ENCODE measurements at regions not wholly inside any gene's neighbourhood (a gene's known extent, or its start where the extent isn't known, plus 50 kb on each side); places are given as distances from the start of the nearest gene placed in this dataset.

GRCh38 chr15:31151301-31152233 lies 50.0 kb upstream of the TRPM1 start:
- no peak for DNase-seq

DNA sequence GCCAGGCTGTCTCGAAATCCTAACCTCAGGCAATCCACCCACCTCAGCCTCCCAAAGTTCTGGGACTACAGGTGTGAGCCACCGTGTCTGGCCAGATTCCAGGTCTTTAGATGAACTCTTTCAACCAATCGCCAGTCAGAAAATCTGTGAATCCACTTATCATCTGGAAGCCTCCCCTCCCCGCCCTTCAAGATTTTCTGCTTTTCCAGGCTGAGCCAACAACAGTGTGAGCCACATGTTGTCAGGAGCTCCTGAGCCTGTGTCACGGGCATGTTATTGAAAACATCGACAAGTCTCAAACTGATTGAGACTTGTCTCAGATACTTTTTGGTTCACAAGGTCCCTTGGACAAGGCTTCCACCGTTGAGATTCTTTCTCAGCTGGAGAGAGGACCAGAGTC lies 52.0 kb upstream of the TRPM1 start:
- no peak for DNase-seq

- DNase-seq: no peak
Observed at GRCh38 chr15:31155151-31155550, 53.6 kb upstream of the TRPM1 start.

DNA sequence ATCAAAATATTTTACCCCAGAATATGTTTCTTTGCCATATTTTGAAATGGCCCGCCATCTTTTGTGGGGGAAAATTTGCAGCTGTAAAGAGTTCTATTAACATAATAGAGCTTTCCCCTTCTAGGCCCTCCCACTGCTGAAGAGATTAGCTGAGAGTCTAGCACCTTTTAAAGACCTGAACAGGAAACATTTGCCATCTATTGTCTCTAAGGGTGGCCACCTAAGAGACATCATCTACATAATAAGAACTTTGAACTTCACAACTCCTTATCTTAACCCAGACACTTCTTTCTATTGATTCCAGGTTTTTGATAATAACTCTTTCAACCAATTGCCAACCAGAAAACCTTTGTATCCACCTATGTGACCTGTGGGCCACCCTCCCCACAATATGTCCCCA lies 54.7 kb upstream of the TRPM1 start:
- no peak for DNase-seq

GRCh38 chr15:31156808-31157207 lies 55.3 kb upstream of the TRPM1 start:
- no peak for DNase-seq

- DNase-seq: no peak
Observed at GRCh38 chr15:31157644-31158069, 56.1 kb upstream of the TRPM1 start.

GRCh38 chr15:31158858-31159569 lies 57.5 kb upstream of the TRPM1 start:
- no peak for DNase-seq

DNA sequence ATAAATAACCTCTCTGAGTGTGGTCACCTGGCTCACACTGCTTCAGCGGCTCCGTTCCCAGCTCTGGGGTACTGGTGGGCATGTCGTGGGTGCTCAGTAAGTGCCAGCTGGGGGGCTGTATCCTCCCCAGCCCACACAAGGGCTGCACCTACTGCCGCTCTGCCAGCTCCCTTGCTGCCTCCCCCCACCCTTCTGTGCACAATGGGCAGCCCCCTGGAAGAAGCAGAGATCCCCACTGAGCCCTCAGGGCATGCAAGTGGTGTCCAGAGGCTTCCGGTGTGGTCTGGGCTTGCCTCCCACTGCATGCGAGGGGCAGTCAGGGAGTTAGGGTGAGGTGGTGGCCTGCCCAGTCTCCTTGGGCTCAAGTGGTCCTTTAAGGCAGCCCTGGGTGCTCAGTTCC lies 58.3 kb upstream of the TRPM1 start:
- no peak for DNase-seq

DNA sequence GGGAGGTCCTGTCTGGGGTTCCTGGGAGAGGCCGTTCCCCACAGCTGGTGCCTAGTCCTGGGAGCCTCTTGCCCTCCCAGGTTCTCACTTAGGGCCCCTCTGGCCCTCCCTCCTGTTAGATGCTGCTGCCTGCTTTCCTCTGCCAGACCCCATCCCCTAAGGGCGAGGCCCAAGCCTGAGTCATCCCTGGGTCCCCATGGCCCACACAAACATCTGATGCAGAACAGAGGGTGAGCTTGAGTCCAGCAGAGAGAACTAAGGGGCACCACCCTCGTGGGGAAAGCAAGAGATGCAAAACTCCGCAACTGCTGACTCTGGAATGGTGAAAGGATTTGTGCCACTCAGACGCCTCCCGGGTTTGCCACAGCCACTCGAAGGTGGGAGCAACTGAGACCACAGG lies 58.8 kb upstream of the TRPM1 start:
- DNase-seq: no peak

DNA sequence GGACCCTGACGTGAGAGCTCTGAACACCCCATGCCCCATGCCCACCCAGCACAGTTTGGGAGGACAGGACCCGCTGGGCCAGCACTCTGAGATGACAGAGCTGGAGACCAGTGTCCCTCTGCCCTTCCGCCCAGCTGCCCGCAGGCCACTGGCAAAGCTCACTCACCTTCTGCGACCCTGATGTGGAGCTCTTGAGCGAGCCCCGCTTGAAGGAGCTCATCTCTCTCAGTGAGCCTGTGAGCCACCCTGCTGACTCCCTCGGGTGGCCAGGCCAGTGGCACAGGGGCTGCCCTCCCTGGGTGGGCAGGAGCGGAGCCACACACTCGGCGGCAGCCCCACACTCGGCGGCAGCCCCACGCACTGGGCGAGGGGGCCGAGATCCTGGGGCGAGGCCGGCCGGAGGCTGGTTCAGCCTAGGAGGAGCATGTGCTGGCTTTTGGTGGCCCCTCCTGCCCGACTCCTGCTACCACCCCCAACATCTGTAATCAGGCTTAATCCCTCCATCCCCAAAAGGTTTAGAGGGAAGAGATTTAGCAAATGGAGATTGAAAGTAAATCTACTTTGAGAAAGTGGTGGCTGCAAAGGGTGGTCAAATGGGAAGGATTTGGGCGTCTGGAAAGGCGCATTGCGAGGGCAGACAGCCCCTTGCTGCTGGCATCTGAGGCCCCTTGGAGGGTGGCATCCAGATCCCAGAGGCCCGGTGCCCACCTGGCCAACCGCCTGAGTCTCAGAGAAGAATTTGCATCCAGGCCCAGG lies 59.4 kb upstream of the TRPM1 start:
- no peak for DNase-seq

GRCh38 chr15:31161951-31162350 lies 60.4 kb upstream of the TRPM1 start:
- no peak for DNase-seq

DNA sequence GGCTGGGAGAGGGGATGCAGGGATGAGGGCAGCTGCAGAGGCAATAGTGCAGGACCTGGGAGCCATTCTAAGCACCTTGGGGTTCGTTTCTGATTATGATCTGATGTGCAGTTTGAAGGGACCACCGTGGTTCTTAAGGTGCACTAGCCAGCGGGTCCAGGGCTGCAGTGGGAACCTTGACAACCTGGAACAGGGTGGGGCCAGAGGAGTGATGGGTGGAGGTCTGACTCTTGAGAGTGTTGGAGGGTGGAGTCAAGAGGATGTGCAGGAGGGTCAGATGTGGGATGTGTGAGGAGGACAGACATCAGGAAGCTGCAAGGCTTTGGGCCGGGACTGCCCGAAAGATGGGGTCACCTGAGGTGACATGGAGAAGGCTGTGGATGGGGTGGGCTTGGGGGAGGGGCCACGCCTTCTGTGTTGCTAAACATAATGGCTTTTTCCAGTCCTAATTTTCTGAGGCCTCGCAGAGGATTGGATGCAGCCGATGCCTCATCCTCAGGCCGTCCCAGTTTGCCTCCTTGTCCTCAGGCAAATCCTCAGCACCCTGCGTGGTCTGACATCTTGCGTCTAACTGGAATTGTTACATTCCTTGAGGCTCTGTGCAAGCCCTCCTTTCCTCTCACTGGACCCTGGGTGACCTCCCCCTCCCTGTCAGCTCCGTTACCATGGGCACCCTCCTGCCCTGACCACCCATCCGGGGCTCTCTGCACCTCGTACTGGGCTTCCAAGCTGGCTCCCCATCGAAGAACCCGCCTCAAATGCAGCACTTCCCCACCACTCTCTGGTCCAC lies 61.4 kb upstream of the TRPM1 start:
- no peak for DNase-seq

DNA sequence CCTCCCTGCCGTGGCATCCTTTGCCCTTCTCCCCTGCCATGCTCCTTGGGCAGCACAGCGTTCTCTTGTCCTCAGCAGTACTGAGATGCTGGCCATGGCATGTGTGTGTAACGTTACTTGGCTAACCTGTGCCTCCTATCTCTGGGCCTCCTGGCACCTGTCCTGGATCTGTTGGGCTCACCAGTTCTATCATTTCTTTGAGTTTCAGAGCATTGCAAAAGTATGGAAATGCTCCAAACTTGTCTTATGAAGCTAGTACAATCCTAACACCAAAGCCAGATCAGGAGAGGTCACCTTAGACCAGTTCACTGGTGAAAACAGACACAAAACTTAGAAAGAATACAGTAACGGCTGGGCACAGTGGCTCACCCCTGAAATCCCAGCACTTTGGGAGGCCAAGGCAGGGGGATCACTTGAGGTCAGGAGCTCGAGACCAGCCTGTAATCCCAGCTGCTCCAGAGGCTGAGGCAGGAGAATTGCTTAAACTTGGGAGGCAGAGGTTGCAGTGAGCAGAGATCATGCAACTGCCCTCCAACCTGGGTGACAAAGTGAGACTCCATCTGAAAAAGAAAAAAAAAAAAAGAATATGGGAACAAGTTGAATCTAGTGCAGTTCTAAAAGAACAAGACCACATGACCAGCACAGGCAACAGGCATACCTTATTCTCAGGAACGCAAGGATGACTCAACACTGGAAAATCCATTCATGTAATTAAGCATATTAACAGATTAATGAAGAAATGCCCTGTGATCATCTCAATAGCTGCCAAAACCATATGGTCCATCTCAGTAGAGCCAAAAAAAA lies 62.4 kb upstream of the TRPM1 start:
- no peak for DNase-seq

DNA sequence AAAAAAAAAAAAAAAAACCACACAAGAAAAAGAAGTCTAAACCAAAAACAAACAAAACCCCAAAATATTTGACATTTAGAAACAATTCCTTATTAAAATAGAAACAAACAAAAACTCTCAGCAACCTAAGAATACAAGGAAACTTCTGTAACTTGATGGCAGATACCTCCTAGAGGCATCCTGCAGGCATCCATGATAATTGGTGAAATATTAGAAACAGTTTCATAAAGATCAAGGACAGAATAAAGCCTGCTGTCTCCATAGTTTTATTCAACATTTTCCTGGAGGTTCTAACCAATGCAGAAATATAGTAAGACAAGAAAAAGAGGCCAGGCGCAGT lies 63.0 kb upstream of the TRPM1 start:
- no peak for DNase-seq

GRCh38 chr15:31169558-31169957 lies 68.0 kb upstream of the TRPM1 start:
- no peak for DNase-seq

DNA sequence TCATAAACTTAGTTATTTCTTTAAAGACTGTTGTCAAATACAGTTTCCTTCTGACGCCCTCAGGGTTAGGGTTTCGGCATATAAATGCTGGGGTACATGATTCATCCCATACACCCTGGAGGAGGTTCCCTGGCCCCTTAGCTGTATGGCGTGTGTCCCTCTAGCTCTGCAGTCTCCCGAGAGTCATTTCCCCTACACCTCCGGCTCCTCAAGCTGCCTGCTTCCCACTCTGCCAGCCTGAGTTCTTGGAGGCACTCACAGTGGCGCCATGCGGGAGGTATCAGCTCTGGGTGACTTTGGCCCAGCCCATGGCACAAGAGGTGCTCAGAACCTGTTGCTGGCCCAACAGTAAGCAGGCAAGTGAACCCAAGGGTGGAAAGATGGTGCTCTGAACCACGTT lies 70.2 kb upstream of the TRPM1 start:
- DNase-seq: no peak

GRCh38 chr15:31172606-31173005 lies 71.1 kb upstream of the TRPM1 start:
- no peak for DNase-seq

- DNase-seq: no peak
Observed at GRCh38 chr15:31173790-31174450, 72.4 kb upstream of the TRPM1 start.

GRCh38 chr15:31175484-31175883 lies 74.0 kb upstream of the TRPM1 start:
- no peak for DNase-seq

- DNase-seq: no peak
Observed at GRCh38 chr15:31177951-31178350, 76.4 kb upstream of the TRPM1 start.

DNA sequence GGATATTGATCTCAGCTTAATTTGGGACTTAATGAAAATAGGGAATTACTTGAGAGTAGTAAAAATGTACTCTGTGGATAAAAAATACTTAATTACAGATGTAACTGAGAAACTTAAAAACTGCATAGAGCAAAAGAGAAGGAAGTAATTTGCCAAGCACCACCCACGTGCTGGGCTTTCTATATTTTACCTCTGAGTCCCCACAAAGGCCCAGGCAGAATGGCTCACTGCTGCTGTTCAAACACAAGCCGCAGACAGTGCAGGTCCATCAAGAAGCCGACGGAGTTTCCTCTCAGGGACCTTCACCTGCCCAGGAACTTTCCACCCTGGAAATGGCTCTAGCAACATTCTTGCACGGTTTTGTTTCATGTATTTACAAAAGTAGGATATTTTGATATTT lies 77.2 kb upstream of the TRPM1 start:
- no peak for DNase-seq
